H9 (cell line): ENCODE measurements at regions not wholly inside any gene's neighbourhood (a gene's known extent, or its start where the extent isn't known, plus 50 kb on each side); places are given as distances from the start of the nearest gene placed in this dataset.

Experiments
- DNase-seq: peaks from one replicate; pipeline ENCODE4 v3.0.0-alpha.2; 2017
- H2AFZ ChIP-seq: one replicate; pipeline ENCODE4 v1.6.1; 2013; ENCODE audit warnings: mild to moderate bottlenecking, low read length, control low read depth, moderate library complexity
- H2AK5ac ChIP-seq: 2 replicates; pipeline ENCODE4 v1.6.1; 2013; ENCODE audit warnings: low read length, control low read depth, mixed read lengths; ENCODE audit not compliant: insufficient read length
- H2BK120ac ChIP-seq: one replicate; pipeline ENCODE4 v1.6.1; 2013; ENCODE audit warnings: low read depth, mild to moderate bottlenecking, low read length, control low read depth, inconsistent platforms; ENCODE audit not compliant: poor library complexity, severe bottlenecking
- H2BK12ac ChIP-seq: 2 replicates; pipeline ENCODE4 v1.6.1; 2013; ENCODE audit warnings: low read length, control low read depth, mixed read lengths, low read depth; ENCODE audit not compliant: insufficient read length
- H2BK15ac ChIP-seq: 2 replicates; pipeline ENCODE4 v1.6.1; 2013; ENCODE audit warnings: low read depth, low read length, control low read depth
- H2BK20ac ChIP-seq: one replicate; pipeline ENCODE4 v1.6.1; 2013; ENCODE audit warnings: low read depth, mild to moderate bottlenecking, low read length, control low read depth, inconsistent platforms; ENCODE audit not compliant: poor library complexity, severe bottlenecking
- H2BK5ac ChIP-seq: 2 replicates; pipeline ENCODE4 v1.6.1; 2013; ENCODE audit warnings: low read length, control low read depth, mixed read lengths; ENCODE audit not compliant: insufficient read length
- H3K14ac ChIP-seq: 2 replicates; pipeline ENCODE4 v1.6.1; 2013; ENCODE audit warnings: low read length, control low read depth; ENCODE audit not compliant: insufficient read depth
- H3K18ac ChIP-seq: 2 replicates; pipeline ENCODE4 v1.6.1; 2013; ENCODE audit warnings: low read depth, mild to moderate bottlenecking, mixed read lengths, low read length, control low read depth; ENCODE audit not compliant: insufficient read length
- H3K23ac ChIP-seq: 2 replicates; pipeline ENCODE4 v1.6.1; 2013; ENCODE audit warnings: low read length, control low read depth, mixed read lengths, low read depth; ENCODE audit not compliant: insufficient read length
- H3K23me2 ChIP-seq: 2 replicates; pipeline ENCODE4 v1.6.1; 2013; ENCODE audit warnings: low read depth, mild to moderate bottlenecking, mixed read lengths, low read length, control low read depth; ENCODE audit not compliant: insufficient read length, poor library complexity, severe bottlenecking
- H3K27ac ChIP-seq: 2 replicates; pipeline ENCODE4 v1.5.1; 2013; ENCODE audit warnings: low read length, control low read depth, mixed read lengths, low read depth; ENCODE audit not compliant: insufficient read length
- H3K27me3 ChIP-seq: 2 replicates; pipeline ENCODE4 v1.6.1; 2013; ENCODE audit warnings: low read length, control low read depth, inconsistent platforms; ENCODE audit not compliant: insufficient read depth
- H3K4ac ChIP-seq: 2 replicates; pipeline ENCODE4 v1.6.1; 2013; ENCODE audit warnings: low read depth, mild to moderate bottlenecking, control low read depth, inconsistent platforms, low read length, moderate library complexity
- H3K4me1 ChIP-seq: 2 replicates; pipeline ENCODE4 v1.6.1; 2013; ENCODE audit warnings: low read length, control low read depth, inconsistent platforms; ENCODE audit not compliant: insufficient read depth
- H3K4me2 ChIP-seq: 2 replicates; pipeline ENCODE4 v1.6.1; 2013; ENCODE audit warnings: low read length, control low read depth, mixed read lengths; ENCODE audit not compliant: insufficient read length, insufficient read depth
- H3K56ac ChIP-seq: 2 replicates; pipeline ENCODE4 v1.6.1; 2013; ENCODE audit warnings: low read depth, mild to moderate bottlenecking, mixed read lengths, low read length, control low read depth; ENCODE audit not compliant: insufficient read length
- H3K79me1 ChIP-seq: 2 replicates; pipeline ENCODE4 v1.6.1; 2013; ENCODE audit warnings: low read depth, mild to moderate bottlenecking, moderate library complexity, low read length, control low read depth, inconsistent platforms; ENCODE audit not compliant: insufficient read depth, poor library complexity, severe bottlenecking
- H3K79me2 ChIP-seq: 2 replicates; pipeline ENCODE4 v1.6.1; 2013; ENCODE audit warnings: low read length, control low read depth, inconsistent platforms; ENCODE audit not compliant: insufficient read depth
- H3K9ac ChIP-seq: 2 replicates; pipeline ENCODE4 v1.6.1; 2013; ENCODE audit warnings: low read length, control low read depth, mixed read lengths; ENCODE audit not compliant: insufficient read length; ENCODE audit errors: extremely low read depth
- H3K9me3 ChIP-seq: one replicate; pipeline ENCODE4 v1.6.1; 2013; ENCODE audit warnings: low read depth, low read length, inconsistent platforms; ENCODE audit not compliant: control insufficient read depth
- H3T11ph ChIP-seq: one replicate; pipeline ENCODE4 v1.6.1; 2013; ENCODE audit warnings: mild to moderate bottlenecking, low read length, control low read depth, inconsistent platforms
- H4K20me1 ChIP-seq: one replicate; pipeline ENCODE4 v1.6.1; 2013; ENCODE audit not compliant: control insufficient read depth, insufficient read length, insufficient read depth
- H4K5ac ChIP-seq: 2 replicates; pipeline ENCODE4 v1.6.1; 2013; ENCODE audit warnings: low read depth, mild to moderate bottlenecking, mixed read lengths, low read length, control low read depth; ENCODE audit not compliant: insufficient read length
- H4K8ac ChIP-seq: replicated peaks from 2 replicates; pipeline ENCODE4 v1.6.1; 2013; ENCODE audit warnings: low read length, control low read depth, mixed read lengths, low read depth; ENCODE audit not compliant: insufficient read length
- H4K91ac ChIP-seq: 2 replicates; pipeline ENCODE4 v1.6.1; 2013; ENCODE audit warnings: low read depth, mild to moderate bottlenecking, moderate library complexity, mixed read lengths, low read length, control low read depth; ENCODE audit not compliant: insufficient read length
- H3K27ac Mint-ChIP-seq, 3 experiments: 2 replicates in 2 of 3; 3 replicates in 1 of 3; pipeline ENCODE4 v1.8.0; 2020 to 2021; ENCODE audit warnings: mixed read lengths in 3 of 3, mild to moderate bottlenecking in 1 of 3, moderate library complexity in 1 of 3
- H3K27me3 Mint-ChIP-seq: 2 replicates; pipeline ENCODE4 v1.8.0; 2021; ENCODE audit warnings: low read depth, mild to moderate bottlenecking, moderate library complexity, mixed read lengths
- H3K36me3 Mint-ChIP-seq, 3 experiments: 2 replicates in 2 of 3; 3 replicates in 1 of 3; pipeline ENCODE4 v1.8.0; 2020 to 2021; ENCODE audit warnings: low read depth in 3 of 3, mixed read lengths in 3 of 3; ENCODE audit not compliant: insufficient read depth in 1 of 3
- H3K4me1 Mint-ChIP-seq, 2 experiments: 2 replicates each; pipeline ENCODE4 v1.8.0; 2020; ENCODE audit warnings: mixed read lengths in 2 of 2
- H3K4me3 Mint-ChIP-seq, 2 experiments: 2 replicates in 1 of 2; 3 replicates in 1 of 2; pipeline ENCODE4 v1.8.0; 2020 to 2021; ENCODE audit warnings: mild to moderate bottlenecking in 2 of 2, mixed read lengths in 2 of 2, moderate library complexity in 1 of 2
- H3K9me3 Mint-ChIP-seq, 2 experiments: 2 replicates in 1 of 2; 3 replicates in 1 of 2; pipeline ENCODE4 v1.8.0; 2020; ENCODE audit warnings: mild to moderate bottlenecking in 2 of 2, mixed read lengths in 2 of 2, moderate library complexity in 1 of 2
- WGBS: extraction: QIAGEN DNeasy Blood & Tissue Kit; methylation state at CpG from one replicate; pipeline ENCODE4 v1.1.7; 2013; ENCODE audit warnings: missing lambda C conversion rate, low lambda C conversion rate, mixed read lengths; ENCODE audit not compliant: insufficient read length; ENCODE audit errors: extremely low coverage; 5-methylcytosine and 5-hydroxymethylcytosine counted together
- TF ChIP-seq, protein P1 (sequence below): fragments of 200-600 bp; sonication (generic); conservative IDR thresholded peaks from 3 replicates; pipeline ENCODE4 v1.8.0; 2021; ENCODE audit warnings: antibody characterized with exemption, mild to moderate bottlenecking

GRCh38 chr1:187987236-187987776 is 1158.6 kb downstream of the PLA2G4A start:
- Histone ChIP-seq H2AFZ (no peak overlapping the region), H3K18ac (no peak overlapping the region)

More at GRCh38 chr1:187987236-187987776, 1158.6 kb downstream of the PLA2G4A start:
- Histone ChIP-seq H3T11ph (no peak overlapping the region), H2AK5ac (no peak overlapping the region), H3K27me3 (no peaks in the 10 kb centered on the region), H3K9ac (no peak overlapping the region), H3K79me1 (no peaks in the 10 kb centered on the region), H2BK12ac (no peak overlapping the region), H2BK15ac (no peak overlapping the region), H3K23ac (no peak overlapping the region), H3K14ac (no peak overlapping the region), H2BK5ac (no peak overlapping the region), H4K5ac (no peak overlapping the region), H4K8ac (no peak overlapping the region), H3K56ac (no peak overlapping the region), H3K4me1 (no peaks in the 10 kb centered on the region; the same call in 1 of the 2 replicates), H3K79me2 (no peaks in the 10 kb centered on the region), H4K20me1 (no peaks in the 10 kb centered on the region), H3K9me3 (no peaks in the 10 kb centered on the region), H2BK120ac (no peak overlapping the region), H4K91ac (no peak overlapping the region), H3K23me2 (no peaks in the 10 kb centered on the region), H3K27ac (no peak overlapping the region), H2BK20ac (no peak overlapping the region), H3K4ac (no peak overlapping the region), H3K4me2 (no peak overlapping the region)
- no peak overlapping the region for H3K4me3 Mint-ChIP-seq
- no peaks in the 10 kb centered on the region for H3K9me3 Mint-ChIP-seq
- H3K27ac Mint-ChIP-seq, result no peak overlapping the region; a peak in 1 of 7 replicates
- H3K36me3 Mint-ChIP-seq, result no peaks in the 10 kb centered on the region
- H3K4me1 Mint-ChIP-seq, result peaks cover 1 to 3% of the 10 kb centered on the region in 2 experiments
- TF ChIP-seq, protein P1, sequence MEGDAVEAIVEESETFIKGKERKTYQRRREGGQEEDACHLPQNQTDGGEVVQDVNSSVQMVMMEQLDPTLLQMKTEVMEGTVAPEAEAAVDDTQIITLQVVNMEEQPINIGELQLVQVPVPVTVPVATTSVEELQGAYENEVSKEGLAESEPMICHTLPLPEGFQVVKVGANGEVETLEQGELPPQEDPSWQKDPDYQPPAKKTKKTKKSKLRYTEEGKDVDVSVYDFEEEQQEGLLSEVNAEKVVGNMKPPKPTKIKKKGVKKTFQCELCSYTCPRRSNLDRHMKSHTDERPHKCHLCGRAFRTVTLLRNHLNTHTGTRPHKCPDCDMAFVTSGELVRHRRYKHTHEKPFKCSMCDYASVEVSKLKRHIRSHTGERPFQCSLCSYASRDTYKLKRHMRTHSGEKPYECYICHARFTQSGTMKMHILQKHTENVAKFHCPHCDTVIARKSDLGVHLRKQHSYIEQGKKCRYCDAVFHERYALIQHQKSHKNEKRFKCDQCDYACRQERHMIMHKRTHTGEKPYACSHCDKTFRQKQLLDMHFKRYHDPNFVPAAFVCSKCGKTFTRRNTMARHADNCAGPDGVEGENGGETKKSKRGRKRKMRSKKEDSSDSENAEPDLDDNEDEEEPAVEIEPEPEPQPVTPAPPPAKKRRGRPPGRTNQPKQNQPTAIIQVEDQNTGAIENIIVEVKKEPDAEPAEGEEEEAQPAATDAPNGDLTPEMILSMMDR, result no peak
- no peak for DNase-seq
- no peaks in the 10 kb centered on the region for H3K27me3 Mint-ChIP-seq
- WGBS, result no CpG with 5 or more reads among the region's 1 CpG
